Immature natural killer cell (primary cell): ENCODE measurements at regions not wholly inside any gene's neighbourhood (a gene's known extent, or its start where the extent isn't known, plus 50 kb on each side); places are given as distances from the start of the nearest gene placed in this dataset.
"Not testable (repeated sequence)": the region's sequence is repeated elsewhere in the genome, so short reads cannot be mapped to it uniquely, and the experiment has no call there.

ENCODE experiments used
- DNase-seq, 3 donors: peaks; one replicate each; pipeline ENCODE4 v3.0.0; 2022; ENCODE audit warnings: mixed read lengths in 1 of 3
- H3K27ac Mint-ChIP-seq, 6 donors: one replicate each; pipeline ENCODE4 v1.8.0; 2020; ENCODE audit warnings: mixed read lengths in 6 of 6, mild to moderate bottlenecking in 5 of 6, inconsistent platforms in 4 of 6, moderate library complexity in 3 of 6
- H3K27me3 Mint-ChIP-seq, 3 donors: one replicate each; pipeline ENCODE4 v1.8.0; 2020 to 2021; ENCODE audit warnings: low read depth in 3 of 3, mild to moderate bottlenecking in 3 of 3, mixed read lengths in 3 of 3, moderate library complexity in 3 of 3, inconsistent platforms in 1 of 3
- H3K36me3 Mint-ChIP-seq, 3 donors: one replicate each; pipeline ENCODE4 v1.8.0; 2020; ENCODE audit warnings: mixed read lengths in 3 of 3, inconsistent platforms in 2 of 3, mild to moderate bottlenecking in 2 of 3
- H3K4me1 Mint-ChIP-seq, 2 donors: one replicate each; pipeline ENCODE4 v1.8.0; 2020; ENCODE audit warnings: inconsistent platforms in 2 of 2, mild to moderate bottlenecking in 2 of 2, mixed read lengths in 2 of 2, moderate library complexity in 1 of 2
- H3K4me3 Mint-ChIP-seq, 5 donors: one replicate each; pipeline ENCODE4 v1.8.0; 2020; ENCODE audit warnings: mild to moderate bottlenecking in 5 of 5, mixed read lengths in 5 of 5, inconsistent platforms in 3 of 5, moderate library complexity in 3 of 5
- H3K9me3 Mint-ChIP-seq, 6 donors: one replicate each; pipeline ENCODE4 v1.8.0; 2020; ENCODE audit warnings: mild to moderate bottlenecking in 6 of 6, mixed read lengths in 6 of 6, inconsistent platforms in 4 of 6, moderate library complexity in 3 of 6

DNA sequence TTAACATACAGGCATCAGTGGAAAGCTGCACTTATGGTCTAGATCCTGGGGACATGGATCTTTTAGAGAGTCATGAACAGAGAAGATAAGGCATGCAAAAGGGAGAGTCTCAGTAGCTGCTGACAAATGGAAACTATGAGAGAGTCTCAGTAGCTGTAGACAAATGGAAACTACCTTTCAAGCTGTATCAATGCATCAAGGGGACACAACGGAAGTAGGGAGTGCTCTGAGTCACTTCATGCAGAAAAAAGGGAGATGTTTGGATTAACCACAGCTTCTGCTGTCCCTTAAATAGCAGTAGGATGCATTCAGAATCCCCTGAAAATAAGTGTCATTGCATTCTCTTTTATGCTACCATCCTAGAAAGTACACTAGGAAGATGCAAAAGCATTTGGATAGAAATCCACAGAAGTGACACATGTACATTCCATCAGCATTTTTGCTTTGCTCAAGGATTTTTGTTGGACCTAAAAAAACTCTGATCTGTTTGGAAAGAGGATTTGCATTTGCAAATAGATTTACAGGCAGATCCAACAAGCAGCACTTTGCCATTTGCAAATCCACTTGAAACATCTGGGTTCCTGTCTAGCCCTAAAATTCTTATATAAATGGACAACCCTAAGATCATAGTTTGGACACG is 227.5 kb upstream of the LMO3 start:
- H3K4me3 Mint-ChIP-seq = no peak overlapping the region
- H3K4me1 Mint-ChIP-seq = no peaks in the 10 kb centered on the region
- H3K9me3 Mint-ChIP-seq = peaks cover 2 to 47% (median 22%) of the 10 kb centered on the region in 6 donors
- no peak overlapping the region for H3K27ac Mint-ChIP-seq
- DNase-seq = no peak
- no peaks in the 10 kb centered on the region for H3K36me3 Mint-ChIP-seq
- no peaks in the 10 kb centered on the region for H3K27me3 Mint-ChIP-seq

DNA sequence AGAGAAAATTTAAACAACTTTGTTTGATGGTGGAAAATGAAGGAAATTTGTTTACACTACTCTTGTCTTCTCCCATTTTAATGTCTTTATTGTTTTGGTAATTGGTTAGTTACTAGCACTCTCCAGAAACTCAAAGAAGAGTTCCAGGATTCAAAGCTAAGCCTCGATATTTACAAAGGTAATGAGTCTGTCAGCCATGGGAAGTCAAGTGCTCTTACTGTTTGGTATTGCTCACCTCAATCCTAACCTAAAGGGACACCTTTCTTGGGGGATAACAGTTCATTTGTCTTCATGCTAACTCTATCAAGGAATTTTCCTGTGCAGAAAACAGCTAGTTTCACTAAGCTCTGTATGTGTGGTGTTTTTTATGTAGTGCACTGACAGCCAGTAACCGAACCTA is 222.9 kb upstream of the LMO3 start:
- Mint-ChIP-seq H3K36me3 (no peaks in the 10 kb centered on the region), H3K27ac (no peak overlapping the region), H3K4me3 (no peak overlapping the region), H3K4me1 (no peaks in the 10 kb centered on the region), H3K9me3 (peaks cover 3 to 64% (median 33%) of the 10 kb centered on the region in 6 donors), H3K27me3 (no peaks in the 10 kb centered on the region)
- no peak for DNase-seq

DNA sequence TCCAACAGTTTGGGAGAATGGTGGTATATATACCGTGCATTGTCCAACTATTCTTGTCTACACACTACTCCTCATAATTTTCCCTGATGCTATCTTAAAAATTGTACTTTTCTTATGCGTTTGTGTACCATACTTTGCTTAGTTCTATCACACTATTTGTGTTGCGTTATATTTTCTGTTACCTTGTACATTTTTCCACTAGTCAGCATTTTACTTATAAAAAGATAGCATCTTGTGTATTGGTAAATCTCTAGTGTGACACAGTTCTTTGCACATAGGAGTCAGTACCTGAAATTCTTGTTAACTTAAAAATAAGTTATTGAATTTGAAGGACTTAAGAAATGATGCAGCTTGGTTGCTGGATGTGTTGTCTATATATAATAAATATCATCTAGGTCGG is 201.8 kb upstream of the LMO3 start:
- DNase-seq = no peak
- H3K4me3 Mint-ChIP-seq = no peak overlapping the region
- no peaks in the 10 kb centered on the region for H3K36me3 Mint-ChIP-seq
- no peaks in the 10 kb centered on the region for H3K27me3 Mint-ChIP-seq
- no peak overlapping the region for H3K27ac Mint-ChIP-seq
- no peaks in the 10 kb centered on the region for H3K4me1 Mint-ChIP-seq
- H3K9me3 Mint-ChIP-seq = peaks cover 19 to 59% (median 35%) of the 10 kb centered on the region in 6 donors

DNA sequence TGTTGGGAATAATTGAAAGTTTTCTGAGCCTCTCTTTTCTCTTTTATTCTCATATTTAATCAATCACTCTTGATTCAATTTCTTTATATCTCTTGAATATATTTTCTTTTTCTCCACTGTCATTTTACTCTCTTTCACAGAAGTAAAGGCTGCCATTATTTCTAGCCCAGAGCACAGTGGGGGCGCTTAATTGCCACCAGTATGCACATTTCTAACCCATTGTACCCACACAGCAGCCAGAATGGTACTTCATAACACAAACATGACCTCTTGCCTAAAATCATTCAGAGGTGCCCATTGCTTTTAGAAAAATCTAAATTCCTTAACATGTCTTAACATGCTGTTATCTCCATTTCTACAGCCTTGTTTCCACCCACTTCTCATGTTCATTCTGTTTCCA is 190.2 kb upstream of the LMO3 start:
- H3K27me3 Mint-ChIP-seq = peaks cover 0 to 1% (median 0%) of the 10 kb centered on the region in 3 donors
- H3K4me3 Mint-ChIP-seq = no peak overlapping the region
- peaks cover 0 to 4% (median 0%) of the 10 kb centered on the region in 3 donors for H3K36me3 Mint-ChIP-seq
- no peak for DNase-seq
- H3K27ac Mint-ChIP-seq = no peak overlapping the region
- H3K4me1 Mint-ChIP-seq = no peaks in the 10 kb centered on the region
- peaks cover 15 to 63% (median 37%) of the 10 kb centered on the region in 6 donors for H3K9me3 Mint-ChIP-seq

DNA sequence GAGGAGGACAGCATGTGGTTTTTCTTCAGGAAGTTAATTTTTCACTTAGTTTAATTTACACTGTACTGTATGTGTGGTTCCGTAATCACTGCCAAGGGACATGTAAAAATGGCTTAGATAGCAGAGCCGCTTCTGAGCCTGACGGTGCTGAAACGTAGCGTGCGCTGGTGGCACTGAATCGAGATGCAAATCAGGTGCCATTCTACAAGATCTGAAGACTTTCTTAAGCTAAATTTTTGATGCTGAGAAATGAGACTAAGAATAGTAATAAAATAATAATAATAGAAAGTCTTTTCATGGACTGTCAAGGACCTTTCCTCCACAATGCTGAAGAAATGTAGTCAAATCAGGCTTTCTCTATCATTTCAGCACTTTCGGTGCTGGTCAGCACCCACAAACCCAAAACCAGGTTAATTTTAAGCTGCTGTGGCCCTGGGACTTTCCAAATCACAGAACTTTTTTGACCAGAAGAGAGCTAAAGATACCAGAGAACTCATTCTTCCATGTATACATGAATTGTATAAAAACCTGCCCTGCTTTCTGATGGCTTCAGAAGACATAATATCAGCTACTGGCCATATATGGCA is 183.3 kb upstream of the LMO3 start:
- H3K27me3 Mint-ChIP-seq = no peaks in the 10 kb centered on the region
- peaks cover 2 to 49% (median 26%) of the 10 kb centered on the region in 6 donors for H3K9me3 Mint-ChIP-seq
- no peak for DNase-seq
- H3K36me3 Mint-ChIP-seq = peaks cover 0 to 4% (median 4%) of the 10 kb centered on the region in 3 donors
- H3K4me3 Mint-ChIP-seq = no peak overlapping the region
- no peaks in the 10 kb centered on the region for H3K4me1 Mint-ChIP-seq
- H3K27ac Mint-ChIP-seq = no peak overlapping the region

DNA sequence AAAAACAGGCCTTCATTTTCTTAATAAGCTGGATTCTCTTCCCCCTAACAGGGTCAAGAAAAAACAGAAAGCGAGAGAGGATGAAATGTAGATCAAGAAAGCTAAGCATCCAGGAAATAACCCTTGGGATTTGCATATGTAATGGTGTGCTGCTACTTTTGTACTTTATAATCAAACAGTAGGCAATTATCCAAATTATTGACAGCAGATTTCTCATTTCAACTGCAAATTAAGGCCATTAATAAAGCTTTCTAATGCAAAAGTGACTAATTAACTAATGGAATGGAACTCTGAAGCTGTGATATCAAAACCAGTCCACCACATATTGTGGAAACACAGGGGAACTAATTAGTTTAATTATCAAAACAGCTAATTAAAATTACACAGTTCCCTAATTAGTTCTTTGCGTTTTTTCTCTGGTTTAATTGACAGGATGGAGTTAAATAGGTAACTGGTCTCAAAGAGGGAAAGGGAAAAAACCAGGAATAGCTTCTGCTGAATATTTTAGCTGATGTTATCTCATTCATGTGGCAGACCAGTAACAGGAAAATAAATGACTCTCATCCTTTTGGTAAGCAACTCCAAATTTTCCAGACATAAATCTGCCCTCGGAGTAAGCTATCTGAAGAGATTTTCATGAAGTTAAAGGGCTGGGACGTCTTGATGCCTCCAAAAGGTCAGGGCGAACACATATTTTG is 182.7 kb upstream of the LMO3 start:
- peaks cover 0 to 4% (median under 1%) of the 10 kb centered on the region in 3 donors for H3K36me3 Mint-ChIP-seq
- no peak overlapping the region for H3K4me3 Mint-ChIP-seq
- DNase-seq = no peak
- H3K9me3 Mint-ChIP-seq = peaks cover 4 to 47% (median 24%) of the 10 kb centered on the region in 6 donors
- H3K27ac Mint-ChIP-seq = no peak overlapping the region
- no peaks in the 10 kb centered on the region for H3K27me3 Mint-ChIP-seq
- H3K4me1 Mint-ChIP-seq = no peaks in the 10 kb centered on the region

DNA sequence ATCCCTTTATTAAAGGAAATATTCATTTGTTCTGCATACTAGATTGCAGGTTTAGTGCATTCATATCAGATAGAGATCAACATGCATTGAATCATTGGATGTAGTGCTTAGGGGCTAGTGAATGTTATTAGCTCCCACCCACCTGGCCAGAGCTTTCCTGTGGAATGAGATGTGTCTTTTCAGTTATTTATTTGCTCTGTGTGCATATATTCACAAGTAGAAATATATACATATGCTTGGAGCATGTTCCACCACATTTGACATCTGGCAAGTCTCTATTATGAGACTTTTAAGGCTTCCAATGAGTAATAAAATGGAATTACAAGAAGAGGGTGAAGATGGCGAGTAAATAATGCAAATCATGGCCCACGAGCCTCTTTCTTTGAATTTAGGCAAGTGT is 180.0 kb upstream of the LMO3 start:
- DNase-seq = no peak
- Mint-ChIP-seq H3K36me3 (peaks cover 0 to 4% (median 0%) of the 10 kb centered on the region in 3 donors), H3K4me1 (no peaks in the 10 kb centered on the region), H3K27me3 (no peaks in the 10 kb centered on the region), H3K4me3 (no peak overlapping the region), H3K27ac (no peak overlapping the region), H3K9me3 (peaks cover 9 to 39% (median 21%) of the 10 kb centered on the region in 6 donors)

DNA sequence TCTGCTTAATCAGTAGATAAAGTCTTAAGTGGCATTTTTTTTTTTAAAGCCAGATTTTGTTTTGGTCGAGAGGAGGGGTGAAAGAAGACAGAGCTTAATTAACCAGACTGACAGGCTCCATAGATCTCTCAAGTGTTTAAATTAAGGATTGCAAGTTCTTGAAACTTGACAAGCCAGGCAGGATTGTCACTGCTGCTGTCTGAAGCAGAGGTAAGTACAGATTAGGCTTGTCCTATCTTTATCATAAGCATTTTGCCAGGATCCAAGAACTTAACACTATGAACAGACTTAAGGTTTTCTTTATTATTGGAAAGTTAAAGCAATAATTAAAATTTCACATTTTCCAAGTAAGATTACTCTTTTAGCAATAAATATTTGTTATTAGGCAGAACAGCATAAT is 179.6 kb upstream of the LMO3 start:
- H3K4me1 Mint-ChIP-seq = no peaks in the 10 kb centered on the region
- peaks cover 10 to 36% (median 22%) of the 10 kb centered on the region in 6 donors for H3K9me3 Mint-ChIP-seq
- no peaks in the 10 kb centered on the region for H3K27me3 Mint-ChIP-seq
- no peak for DNase-seq
- H3K36me3 Mint-ChIP-seq = peaks cover 0 to 4% (median 0%) of the 10 kb centered on the region in 3 donors
- no peak overlapping the region for H3K27ac Mint-ChIP-seq
- H3K4me3 Mint-ChIP-seq = no peak overlapping the region

DNA sequence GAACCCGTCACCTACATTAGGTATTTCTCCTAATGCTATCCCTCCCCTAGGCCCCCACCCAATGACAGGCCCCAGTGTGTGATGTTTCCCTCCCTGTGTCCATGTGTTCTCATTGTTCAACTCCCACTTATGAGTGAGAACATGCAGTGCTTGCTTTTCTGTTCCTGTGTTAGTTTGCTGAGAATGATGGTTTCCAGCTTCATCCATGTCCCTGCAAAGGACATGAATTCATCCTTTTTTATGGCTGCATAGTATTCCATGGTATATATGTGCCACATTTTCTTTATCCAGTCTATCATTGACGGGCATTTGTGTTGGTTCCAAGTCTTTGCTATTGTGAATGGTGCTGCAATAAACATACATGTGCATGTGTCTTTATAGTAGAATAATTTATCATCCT is 163.2 kb upstream of the LMO3 start:
- not testable (repeated sequence) for H3K36me3 Mint-ChIP-seq, H3K27ac Mint-ChIP-seq, H3K27me3 Mint-ChIP-seq, H3K4me3 Mint-ChIP-seq, H3K4me1 Mint-ChIP-seq, DNase-seq
- peaks cover 22 to 71% (median 48%) of the 10 kb centered on the region in 6 donors for H3K9me3 Mint-ChIP-seq

DNA sequence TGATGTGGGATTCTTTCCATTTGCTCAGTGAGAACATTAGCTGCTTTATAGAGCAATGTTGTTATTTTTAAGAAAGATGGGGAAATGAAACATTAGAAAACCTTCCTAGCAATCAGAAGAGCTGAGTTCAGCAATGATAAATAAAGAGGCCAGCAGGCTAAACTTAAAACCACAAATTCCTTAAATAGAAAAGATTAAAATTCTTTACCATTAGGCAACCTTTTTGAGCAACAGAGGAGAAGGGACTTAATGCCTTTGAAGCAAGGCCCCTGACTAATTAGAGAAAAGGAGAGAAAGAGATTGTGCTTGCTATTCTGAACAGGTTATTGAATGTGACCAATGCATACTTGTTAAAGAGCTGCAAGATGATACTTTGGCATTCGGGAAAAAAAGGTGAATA is 160.8 kb upstream of the LMO3 start:
- DNase-seq = no peak
- H3K4me1 Mint-ChIP-seq = no peaks in the 10 kb centered on the region
- no peak overlapping the region for H3K27ac Mint-ChIP-seq
- H3K27me3 Mint-ChIP-seq = no peaks in the 10 kb centered on the region
- H3K4me3 Mint-ChIP-seq = no peak overlapping the region
- H3K9me3 Mint-ChIP-seq = peaks cover 13 to 69% (median 43%) of the 10 kb centered on the region in 6 donors
- H3K36me3 Mint-ChIP-seq = no peaks in the 10 kb centered on the region

DNA sequence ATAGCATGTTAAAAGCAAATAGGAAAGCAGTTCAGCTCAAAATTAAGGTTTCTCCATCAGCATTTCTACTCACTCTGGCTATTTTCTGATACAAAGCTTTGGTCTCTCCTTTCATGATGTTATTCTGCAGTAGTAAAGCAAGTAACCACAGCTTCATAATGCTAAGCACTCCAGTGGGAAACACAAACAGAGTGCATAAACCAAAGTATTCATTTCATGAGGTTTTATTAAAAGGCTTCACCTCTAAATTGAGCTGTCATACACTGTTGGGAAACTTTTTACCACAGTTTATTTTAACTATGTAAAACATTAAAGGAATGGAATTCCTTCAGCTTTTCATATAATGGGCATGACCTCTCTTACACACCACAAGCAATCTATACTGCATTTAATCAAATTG is 157.9 kb upstream of the LMO3 start:
- Mint-ChIP-seq H3K36me3 (no peaks in the 10 kb centered on the region), H3K27ac (no peak overlapping the region), H3K4me3 (no peak overlapping the region)

DNA sequence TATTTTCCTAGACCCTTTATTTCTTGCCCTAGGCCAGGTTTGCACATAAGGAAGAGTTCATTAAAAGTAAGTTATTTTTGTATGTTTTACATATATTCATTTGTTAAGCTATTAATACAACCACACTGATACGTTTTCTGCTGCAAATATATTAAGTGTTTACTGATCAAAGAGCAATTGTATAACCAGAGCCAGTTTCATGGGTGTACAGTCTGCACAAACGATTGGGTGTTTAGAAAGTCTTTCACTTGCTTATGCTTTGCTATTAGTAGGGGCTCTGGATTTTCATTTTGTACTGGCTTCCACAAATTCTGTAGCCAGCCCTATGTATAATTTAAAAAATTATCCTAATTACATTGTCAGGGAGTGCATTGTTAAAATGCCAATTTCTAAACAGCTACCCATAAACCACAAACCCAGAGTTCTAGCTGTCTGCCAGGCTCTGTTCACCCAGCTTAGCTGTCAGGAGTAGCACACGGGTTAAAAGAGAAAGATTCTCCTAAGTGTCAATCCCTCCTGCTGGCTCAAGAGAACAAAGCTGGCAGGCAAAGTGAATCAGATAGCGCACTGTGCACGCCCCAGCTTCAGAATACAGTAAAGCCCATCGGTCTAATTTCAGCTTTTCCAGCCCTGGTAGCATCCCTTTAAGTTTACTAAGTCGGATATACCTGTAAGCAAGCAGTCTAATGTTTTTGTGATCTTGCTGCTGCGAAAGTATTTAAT is 151.0 kb upstream of the LMO3 start:
- DNase-seq = no peak
- peaks cover 8 to 23% (median 14%) of the 10 kb centered on the region in 6 donors for H3K9me3 Mint-ChIP-seq

More for the DNA sequence above, 157.9 kb upstream of the LMO3 start:
- Mint-ChIP-seq H3K27me3 (no peaks in the 10 kb centered on the region), H3K4me1 (no peaks in the 10 kb centered on the region), H3K9me3 (peaks cover 19 to 50% (median 25%) of the 10 kb centered on the region in 6 donors)
- DNase-seq = no peak

DNA sequence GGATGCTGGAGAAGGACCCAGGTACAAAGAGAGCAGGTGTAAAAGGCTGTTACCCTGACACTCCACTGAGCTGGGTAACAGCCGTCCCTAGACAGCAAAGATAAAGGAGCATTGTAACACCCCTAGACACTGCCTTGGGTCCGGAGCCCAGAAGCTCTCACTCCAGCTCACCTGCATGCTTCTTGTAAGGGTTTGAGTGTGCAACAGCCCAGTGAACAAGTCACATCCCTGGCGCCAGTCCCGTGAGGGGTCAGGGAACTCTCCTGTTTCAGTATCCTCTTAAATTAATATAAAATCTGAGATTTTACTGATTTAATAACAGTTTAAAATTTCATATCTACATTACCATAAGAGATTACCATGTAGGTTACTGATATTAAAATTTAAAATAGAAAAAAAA is 124.8 kb upstream of the LMO3 start:
- peaks cover 0 to 6% (median 0%) of the 10 kb centered on the region in 3 donors for H3K27me3 Mint-ChIP-seq
- H3K36me3 Mint-ChIP-seq = no peaks in the 10 kb centered on the region
- H3K9me3 Mint-ChIP-seq = peaks cover 8 to 26% (median 19%) of the 10 kb centered on the region in 6 donors
- no peak overlapping the region for H3K27ac Mint-ChIP-seq
- no peak for DNase-seq
- no peak overlapping the region for H3K4me3 Mint-ChIP-seq
- no peaks in the 10 kb centered on the region for H3K4me1 Mint-ChIP-seq

More for the DNA sequence above, 151.0 kb upstream of the LMO3 start:
- H3K4me3 Mint-ChIP-seq = no peak overlapping the region
- no peaks in the 10 kb centered on the region for H3K36me3 Mint-ChIP-seq
- H3K27me3 Mint-ChIP-seq = no peaks in the 10 kb centered on the region
- no peaks in the 10 kb centered on the region for H3K4me1 Mint-ChIP-seq
- H3K27ac Mint-ChIP-seq = no peak overlapping the region

DNA sequence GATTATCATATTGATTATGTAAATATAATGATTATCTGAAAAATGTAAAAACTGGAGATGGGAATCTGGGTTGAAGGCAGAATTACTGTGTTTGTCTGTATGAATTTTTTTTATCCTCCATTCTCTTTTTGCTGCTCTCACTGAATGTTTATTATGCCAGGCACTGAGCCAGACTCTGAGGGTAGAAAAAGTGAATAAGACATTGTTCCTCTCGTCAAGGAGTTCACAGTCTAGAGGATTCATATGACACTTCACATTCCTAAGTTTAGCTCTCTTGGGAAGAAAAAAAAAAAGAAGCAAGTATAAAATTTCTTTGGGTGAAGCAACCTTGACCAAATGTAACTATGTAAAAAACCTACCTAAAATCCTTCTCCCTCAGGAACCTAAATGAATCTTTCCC is 120.9 kb upstream of the LMO3 start:
- no peaks in the 10 kb centered on the region for H3K36me3 Mint-ChIP-seq
- no peak overlapping the region for H3K4me3 Mint-ChIP-seq
- peaks cover 0 to 6% (median 0%) of the 10 kb centered on the region in 3 donors for H3K27me3 Mint-ChIP-seq

More for the DNA sequence above, 120.9 kb upstream of the LMO3 start:
- no peaks in the 10 kb centered on the region for H3K4me1 Mint-ChIP-seq
- peaks cover 0 to 30% (median 15%) of the 10 kb centered on the region in 6 donors for H3K9me3 Mint-ChIP-seq
- no peak for DNase-seq
- no peak overlapping the region for H3K27ac Mint-ChIP-seq
